Activated effector memory CD4-positive, alpha-beta T cell treated with Interleukin-2 at 50 U/mL for 16 hours (primary cell): ENCODE measurements at regions not wholly inside any gene's neighbourhood (a gene's known extent, or its start where the extent isn't known, plus 50 kb on each side); places are given as distances from the start of the nearest gene placed in this dataset.
"Not testable (repeated sequence)": the region's sequence is repeated elsewhere in the genome, so short reads cannot be mapped to it uniquely, and the experiment has no call there.

Source experiments
- DNase-seq: peaks from one replicate; pipeline ENCODE4 v3.0.0-alpha.2; 2020

DNA sequence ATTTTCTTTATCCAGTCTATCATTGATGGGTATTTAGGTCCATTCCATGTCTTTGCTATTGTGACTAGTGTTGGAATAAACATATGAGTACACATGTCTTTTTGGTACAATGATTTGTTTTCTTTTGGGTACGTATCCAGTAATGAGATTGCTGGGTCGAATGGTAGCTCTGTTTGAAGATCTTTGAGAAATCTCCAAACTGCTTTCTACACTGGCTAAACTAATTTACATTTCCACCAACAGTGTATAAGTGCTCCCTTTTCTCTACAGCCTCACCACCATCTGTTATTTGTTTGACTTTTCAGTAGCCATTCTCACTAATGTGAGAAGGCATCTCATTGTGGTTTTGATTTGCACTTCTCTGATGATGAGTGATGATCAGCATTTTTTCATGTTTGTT lies 103.7 kb downstream of the GOSR1 start:
- no peak for DNase-seq

DNA sequence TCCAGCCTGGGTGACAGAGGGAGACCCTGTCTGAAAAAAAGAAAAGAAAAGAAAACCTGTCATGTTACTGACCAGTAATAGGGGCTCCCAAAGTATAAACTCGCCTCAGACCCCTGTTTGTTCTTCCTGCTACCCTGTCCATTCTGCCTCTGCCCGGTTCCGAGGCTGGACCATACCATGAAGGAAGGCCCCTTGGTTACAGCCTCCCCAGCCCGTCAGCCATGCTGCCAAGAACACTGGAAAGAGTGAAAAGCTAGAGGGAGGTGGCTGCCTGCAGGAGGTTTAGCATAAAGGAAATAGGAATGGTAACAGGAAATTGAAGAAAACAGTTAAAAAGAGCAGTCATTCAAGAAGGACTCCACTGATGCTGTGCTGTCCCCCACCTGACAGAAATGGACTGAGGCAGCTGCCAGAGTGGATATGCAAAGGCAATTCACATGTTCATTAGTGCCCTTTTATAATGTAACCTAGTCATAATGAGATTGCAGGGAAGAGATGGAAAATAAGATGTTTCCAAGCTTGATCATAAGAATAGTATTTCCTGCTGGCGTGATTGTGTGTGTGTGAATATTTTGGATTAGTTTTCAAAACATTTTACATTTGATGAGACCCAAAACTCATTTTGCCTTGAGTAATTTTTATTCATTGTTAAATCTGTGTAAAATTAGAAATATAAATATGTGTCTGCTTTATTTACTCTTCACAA lies 102.6 kb downstream of the GOSR1 start:
- DNase-seq, result no peak

DNA sequence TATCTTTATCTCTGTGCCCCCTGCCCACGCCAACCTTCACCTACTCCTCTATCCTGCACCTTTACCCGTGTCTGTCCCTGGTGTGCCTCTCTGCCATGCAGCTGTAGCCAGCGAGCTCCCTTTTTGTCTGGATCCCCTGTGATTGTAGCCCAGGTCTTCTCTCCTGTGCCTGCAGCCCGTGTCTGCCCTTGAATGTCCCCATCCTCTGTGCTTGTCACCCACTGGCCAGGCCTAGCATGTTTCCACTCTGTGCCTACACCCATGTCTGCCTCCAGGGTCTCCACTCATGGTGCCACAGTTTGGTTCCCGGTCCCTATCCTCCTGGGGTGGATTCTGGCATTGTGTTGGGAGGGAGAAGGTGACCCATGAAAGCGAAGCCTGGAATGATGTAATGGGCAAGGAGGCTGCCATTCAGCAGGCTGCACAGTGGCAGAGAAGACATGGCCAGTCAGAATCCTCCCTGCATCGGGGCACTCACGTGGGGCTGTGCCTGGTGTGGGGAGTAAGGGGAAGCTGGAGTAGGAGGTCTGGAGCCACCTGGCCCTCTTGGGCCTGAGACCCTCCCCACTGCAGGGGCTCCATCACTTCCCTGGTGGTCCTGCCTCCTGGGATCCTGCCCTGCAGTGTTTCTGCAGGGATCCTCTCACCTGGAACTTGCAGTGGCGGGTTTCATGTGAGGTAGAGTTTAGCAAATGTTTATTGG lies 101.0 kb downstream of the GOSR1 start:
- not testable (repeated sequence) for DNase-seq
